ENCODE measurements at regions not wholly inside any gene's neighbourhood (a gene's known extent, or its start where the extent isn't known, plus 50 kb on each side); places are given as distances from the start of the nearest gene placed in this dataset.

GRCh38 chr14:28059254-28059653 is 707.3 kb upstream of the FOXG1 start:
- intact Hi-C loops (cut with DNase I) = no loop called here
- H3K9me3 ChIP-seq = peaks cover 0 to 3% (median 0%) of the 10 kb centered on the region in 11 donors
- TF ChIP-seq CTCF (IDR thresholded peaks at IDR 0.05) = no peak
- H3K36me3 ChIP-seq = no peaks in the 10 kb centered on the region
- WGBS, 2 donors = 63 to 88% methylated on average over 1 of the region's 1 CpG
- no peak for ATAC-seq
- H3K27ac ChIP-seq = no peak overlapping the region
- no peak for DNase-seq
- no peaks in the 10 kb centered on the region for H3K4me1 ChIP-seq
- H3K4me3 ChIP-seq = no peak overlapping the region
- H3K27me3 ChIP-seq = no peaks in the 10 kb centered on the region

GRCh38 chr14:28061006-28061405 is 705.6 kb upstream of the FOXG1 start:
- no peak for TF ChIP-seq CTCF (IDR thresholded peaks at IDR 0.05)
- 45 to 88% methylated on average over 1 of the region's 1 CpG for WGBS, 2 donors
- Histone ChIP-seq H3K27me3 (no peaks in the 10 kb centered on the region), H3K4me1 (no peaks in the 10 kb centered on the region), H3K27ac (no peak overlapping the region), H3K36me3 (no peaks in the 10 kb centered on the region), H3K9me3 (no peaks in the 10 kb centered on the region), H3K4me3 (no peak overlapping the region)
- intact Hi-C loops (cut with DNase I) = no loop called here
- no peak for DNase-seq
- ATAC-seq = no peak

GRCh38 chr14:28077021-28077420 is 689.6 kb upstream of the FOXG1 start:
- intact Hi-C loops (cut with DNase I) = no loop called here
- no peak overlapping the region for H3K4me3 ChIP-seq
- ATAC-seq = no peak

GRCh38 chr14:28083389-28083788 is 683.2 kb upstream of the FOXG1 start:
- Histone ChIP-seq H3K36me3 (no peaks in the 10 kb centered on the region), H3K4me1 (no peaks in the 10 kb centered on the region), H3K27ac (no peak overlapping the region), H3K27me3 (no peaks in the 10 kb centered on the region), H3K9me3 (peaks cover 0 to 3% (median 0%) of the 10 kb centered on the region in 11 donors), H3K4me3 (no peak overlapping the region)
- ATAC-seq (no peak), DNase-seq (no peak)
- 57 to 79% methylated on average over 3 of the region's 3 CpGs for WGBS, 2 donors
- no peak for TF ChIP-seq CTCF (IDR thresholded peaks at IDR 0.05)
- intact Hi-C loops (cut with DNase I) = no loop called here

More at GRCh38 chr14:28077021-28077420, 689.6 kb upstream of the FOXG1 start:
- Histone ChIP-seq H3K36me3 (no peaks in the 10 kb centered on the region), H3K4me1 (no peaks in the 10 kb centered on the region), H3K9me3 (peaks cover 0 to 23% (median 0%) of the 10 kb centered on the region in 11 donors), H3K27ac (no peak overlapping the region), H3K27me3 (no peaks in the 10 kb centered on the region)
- no peak for DNase-seq
- no peak for TF ChIP-seq CTCF (IDR thresholded peaks at IDR 0.05)

- Histone ChIP-seq H3K27ac (no peak overlapping the region), H3K9me3 (peaks cover 0 to 6% (median 0%) of the 10 kb centered on the region in 11 donors), H3K4me1 (no peaks in the 10 kb centered on the region), H3K4me3 (no peak overlapping the region), H3K27me3 (no peaks in the 10 kb centered on the region), H3K36me3 (no peaks in the 10 kb centered on the region)
- intact Hi-C loops (cut with DNase I) = no loop called here
- ATAC-seq (no peak), DNase-seq (no peak)
- WGBS, 2 donors = 62 to 70% methylated on average over 5 of the region's 5 CpGs
- TF ChIP-seq CTCF (IDR thresholded peaks at IDR 0.05) = no peak
Measured at GRCh38 chr14:28088125-28088524, 678.5 kb upstream of the FOXG1 start.

Measured in heart right ventricle (tissue), 16 donors.